GM12878 (cell line): ENCODE measurements at regions not wholly inside any gene's neighbourhood (a gene's known extent, or its start where the extent isn't known, plus 50 kb on each side); places are given as distances from the start of the nearest gene placed in this dataset.

Experiments
- ATAC-seq: fragments of 200-7000 bp; cut with Tn5 transposase; 3 replicates; pipeline ENCODE4 v1.9.1; 2020; ENCODE audit warnings: mild to moderate bottlenecking, moderate library complexity
- BruUV-seq: library from RNA; stranded (reverse); fragments of 400-500 nt; replicated peaks from 2 replicates; lab custom pipeline; 2021; lab: Mats Ljungman, UMichigan
- CTCF ChIA-PET: fragments of 300-600 bp; sonication (Branson Sonifier 250); formaldehyde crosslinking; extraction: SDS; loops from one replicate; lab custom pipeline; 2021; ENCODE audit warnings: inconsistent platforms; lab: Yijun Ruan, JAX
- POLR2A ChIA-PET: fragments of 350-600 bp; formaldehyde crosslinking; extraction: SDS; loops from one replicate; lab custom pipeline; 2021; ENCODE audit warnings: inconsistent platforms; lab: Charles Lee
- RAD21 ChIA-PET: fragments of 300-600 bp; sonication (Branson Sonifier 250); formaldehyde crosslinking; loops from one replicate; lab custom pipeline; 2023; ENCODE audit warnings: antibody characterized with exemption; ENCODE audit not compliant: unreplicated experiment; lab: Charles Lee
- SMC1A ChIA-PET: fragments of 300-600 bp; sonication (Branson Sonifier 250); formaldehyde crosslinking; loops from one replicate; lab custom pipeline; 2023; ENCODE audit not compliant: unreplicated experiment, uncharacterized antibody; lab: Charles Lee
- DNase-seq: peaks from one replicate; pipeline ENCODE4 v3.0.0-alpha.2; 2011; ENCODE audit warnings: low read depth, low spot score
- FAIRE-seq: peaks from 3 replicates; lab custom pipeline; 2011; peaks lifted over from hg19 to GRCh38; lab: Jason Lieb, UNC
- H2AFZ ChIP-seq: 2 replicates; pipeline ENCODE4 v1.6.0; 2011; ENCODE audit warnings: low read depth, low read length, control low read depth; ENCODE audit not compliant: control insufficient read depth
- H3K27ac ChIP-seq: 2 replicates; pipeline ENCODE4 v1.5.1; 2011; ENCODE audit warnings: control low read depth; ENCODE audit not compliant: control insufficient read depth, insufficient read depth
- H3K27me3 ChIP-seq, 2 experiments: replicated peaks in 1 of 2; 2 replicates each; pipeline versions ENCODE4 v1.6.0 to v1.6.1; 2011; ENCODE audit warnings: low read length in 1 of 2; ENCODE audit not compliant: control insufficient read depth in 2 of 2, insufficient read depth in 2 of 2
- H3K36me3 ChIP-seq, 2 experiments: 2 replicates each; pipeline ENCODE4 v1.5.1; 2011; ENCODE audit warnings: low read length in 1 of 2; ENCODE audit not compliant: control insufficient read depth in 2 of 2, insufficient read depth in 2 of 2
- H3K4me1 ChIP-seq: 2 replicates; pipeline ENCODE4 v1.6.1; 2011; ENCODE audit warnings: mild to moderate bottlenecking, low read length, moderate library complexity, mixed read lengths; ENCODE audit not compliant: control insufficient read depth, insufficient read depth
- H3K4me2 ChIP-seq: 2 replicates; pipeline ENCODE4 v1.6.0; 2011; ENCODE audit warnings: control low read depth; ENCODE audit not compliant: control insufficient read depth, insufficient read depth
- H3K4me3 ChIP-seq: fragments of 200-600 bp; sonication (generic); 2 replicates; pipeline ENCODE4 v1.5.1; 2016
- H3K79me2 ChIP-seq: 2 replicates; pipeline ENCODE4 v1.6.0; 2011; ENCODE audit warnings: low read length; ENCODE audit not compliant: control insufficient read depth, insufficient read depth
- H3K9ac ChIP-seq: 2 replicates; pipeline ENCODE4 v1.8.0; 2011; ENCODE audit warnings: low read length, control low read depth, mixed read lengths; ENCODE audit not compliant: control insufficient read depth, insufficient read depth
- H3K9me3 ChIP-seq: replicated peaks from 3 replicates; pipeline ENCODE4 v1.5.1; 2011; ENCODE audit warnings: mild to moderate bottlenecking, low read length; ENCODE audit not compliant: control insufficient read depth, insufficient read depth
- H4K20me1 ChIP-seq: 2 replicates; pipeline ENCODE4 v1.6.0; 2011; ENCODE audit not compliant: control insufficient read depth, insufficient read depth
- CBX5 ChIP-seq: sonication (generic); IDR thresholded peaks from 2 replicates; pipeline ENCODE4 v1.6.1; 2016; ENCODE audit warnings: low read depth, moderate library complexity, mild to moderate bottlenecking, inconsistent platforms
- HDAC6 ChIP-seq: fragments of 200-600 bp; sonication (generic); IDR thresholded peaks from one replicate; pipeline ENCODE4 v1.8.0; 2017; ENCODE audit warnings: antibody characterized with exemption; ENCODE audit not compliant: unreplicated experiment
- IRF5 ChIP-seq: fragments of 450-650 bp; IDR thresholded peaks from 2 replicates; pipeline ENCODE4 v1.6.1; 2017; ENCODE audit warnings: borderline replicate concordance
- MEF2A ChIP-seq: IDR thresholded peaks from 2 replicates; pipeline ENCODE4 v1.6.1; 2011; ENCODE audit warnings: low read depth, mild to moderate bottlenecking, low read length, moderate library complexity; ENCODE audit not compliant: insufficient read depth
- SIN3A ChIP-seq: IDR thresholded peaks from 2 replicates; pipeline ENCODE4 v1.6.1; 2012; ENCODE audit warnings: low read depth, low read length, improper control_type of control experiment
- SP1 ChIP-seq: IDR thresholded peaks from one replicate; pipeline ENCODE4 v1.6.1; 2011; ENCODE audit warnings: low read depth, low read length
- STAT1 ChIP-seq: fragments of 450-650 bp; conservative IDR thresholded peaks from 2 replicates; pipeline ENCODE4 v1.6.1; 2014; ENCODE audit warnings: antibody characterized with exemption, mild to moderate bottlenecking
- ZNF592 ChIP-seq: fragments of 450-650 bp; IDR thresholded peaks from 2 replicates; pipeline ENCODE4 v1.6.1; 2017; ENCODE audit warnings: mild to moderate bottlenecking, moderate library complexity
- in situ Hi-C: fragments of 300-500 bp; cut with MboI; formaldehyde crosslinking; loops from 9 replicates; pipeline ENCODE4 v1.14.3; 2018; ENCODE audit warnings: mixed read lengths
- intact Hi-C: fragments of 100-400 bp; cut with micrococcal nuclease; formaldehyde crosslinking; loops from one replicate; pipeline ENCODE4 v1.14.2; 2022; ENCODE audit not compliant: unreplicated experiment

GRCh38 chr17:69729944-69730343 is 315.4 kb downstream of the MAP2K6 start:
- DNase-seq (no peak), FAIRE-seq (no peak), ATAC-seq (no peak)
- H3K79me2 ChIP-seq, result no peaks in the 10 kb centered on the region
- H3K9ac ChIP-seq, result no peak overlapping the region
- no peak overlapping the region for H3K4me3 ChIP-seq
- H2AFZ ChIP-seq, result no peak overlapping the region
- ChIA-PET RAD21 (no interaction called here), POLR2A (no interaction called here), CTCF (interaction anchor here (1.1 kb wide), 1 partner anchor 122 kb away, joined by 5 read pairs; no protein-coding TSS in a partner anchor), SMC1A (interaction anchor here (1.3 kb wide), 1 partner anchor 122 kb away, joined by 3 read pairs; no protein-coding TSS in a partner anchor)
- H3K36me3 ChIP-seq, result no peaks in the 10 kb centered on the region
- no peaks in the 10 kb centered on the region for H3K9me3 ChIP-seq
- no peaks in the 10 kb centered on the region for H3K4me1 ChIP-seq
- TF ChIP-seq CBX5 (no peak), MEF2A (no peak), HDAC6 (no peak), ZNF592 (no peak), SP1 (no peak), IRF5 (no peak), SIN3A (no peak), STAT1 (no peak)
- in situ Hi-C loops, result no loop called here
- H3K4me2 ChIP-seq, result no peak overlapping the region
- no peak overlapping the region for H3K27ac ChIP-seq
- no peaks in the 10 kb centered on the region for H4K20me1 ChIP-seq
- no peaks in the 10 kb centered on the region for H3K27me3 ChIP-seq
- intact Hi-C loops, result no loop called here
- no TSS peak for BruUV-seq
